ENCODE measurements at regions not wholly inside any gene's neighbourhood (a gene's known extent, or its start where the extent isn't known, plus 50 kb on each side); places are given as distances from the start of the nearest gene placed in this dataset.

- TF ChIP-seq, protein P1, sequence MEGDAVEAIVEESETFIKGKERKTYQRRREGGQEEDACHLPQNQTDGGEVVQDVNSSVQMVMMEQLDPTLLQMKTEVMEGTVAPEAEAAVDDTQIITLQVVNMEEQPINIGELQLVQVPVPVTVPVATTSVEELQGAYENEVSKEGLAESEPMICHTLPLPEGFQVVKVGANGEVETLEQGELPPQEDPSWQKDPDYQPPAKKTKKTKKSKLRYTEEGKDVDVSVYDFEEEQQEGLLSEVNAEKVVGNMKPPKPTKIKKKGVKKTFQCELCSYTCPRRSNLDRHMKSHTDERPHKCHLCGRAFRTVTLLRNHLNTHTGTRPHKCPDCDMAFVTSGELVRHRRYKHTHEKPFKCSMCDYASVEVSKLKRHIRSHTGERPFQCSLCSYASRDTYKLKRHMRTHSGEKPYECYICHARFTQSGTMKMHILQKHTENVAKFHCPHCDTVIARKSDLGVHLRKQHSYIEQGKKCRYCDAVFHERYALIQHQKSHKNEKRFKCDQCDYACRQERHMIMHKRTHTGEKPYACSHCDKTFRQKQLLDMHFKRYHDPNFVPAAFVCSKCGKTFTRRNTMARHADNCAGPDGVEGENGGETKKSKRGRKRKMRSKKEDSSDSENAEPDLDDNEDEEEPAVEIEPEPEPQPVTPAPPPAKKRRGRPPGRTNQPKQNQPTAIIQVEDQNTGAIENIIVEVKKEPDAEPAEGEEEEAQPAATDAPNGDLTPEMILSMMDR (IDR thresholded peaks at IDR 0.05): no peak
- TF ChIP-seq POLR2A (IDR thresholded peaks at IDR 0.05): no peak
- TF ChIP-seq POLR2AphosphoS5 (IDR thresholded peaks at IDR 0.05): no peak
These were observed 774.6 kb upstream of the FAM98A start for GRCh38 chr2:34373586-34374233.

Measured in prostate gland (tissue), 2 donors.